Fibroblast of the aortic adventitia (primary cell): ENCODE measurements at regions not wholly inside any gene's neighbourhood (a gene's known extent, or its start where the extent isn't known, plus 50 kb on each side); places are given as distances from the start of the nearest gene placed in this dataset.

ENCODE experiments used
- DNase-seq: peaks from one replicate; pipeline ENCODE4 v3.0.0-alpha.2; 2010; ENCODE audit warnings: low read depth
- H3K4me3 ChIP-seq: 2 replicates; pipeline ENCODE4 v1.5.1; 2011; ENCODE audit warnings: low read depth, mild to moderate bottlenecking, control low read depth, low read length, moderate library complexity
- CTCF ChIP-seq: IDR thresholded peaks from 2 replicates; pipeline ENCODE4 v1.5.1; 2011; ENCODE audit warnings: mild to moderate bottlenecking, low read length, control low read depth, inconsistent platforms; ENCODE audit not compliant: insufficient read depth

GRCh38 chr12:98295681-98296080 lies 219.7 kb upstream of the TMPO start:
- no peak for DNase-seq
- H3K4me3 ChIP-seq: no peak overlapping the region
- no peak for TF ChIP-seq CTCF

GRCh38 chr12:98296462-98297079 lies 218.8 kb upstream of the TMPO start:
- TF ChIP-seq CTCF: no peak
- no peak overlapping the region for H3K4me3 ChIP-seq
- no peak for DNase-seq

GRCh38 chr12:98297538-98297937 lies 217.9 kb upstream of the TMPO start:
- DNase-seq: no peak
- no peak for TF ChIP-seq CTCF
- H3K4me3 ChIP-seq: no peak overlapping the region

GRCh38 chr12:98308141-98308540 lies 207.2 kb upstream of the TMPO start:
- no peak overlapping the region for H3K4me3 ChIP-seq
- DNase-seq: no peak
- no peak for TF ChIP-seq CTCF

GRCh38 chr12:98317939-98318899 lies 197.2 kb upstream of the TMPO start:
- TF ChIP-seq CTCF: no peak
- no peak for DNase-seq
- no peak overlapping the region for H3K4me3 ChIP-seq

- no peak for TF ChIP-seq CTCF
These were observed 195.5 kb upstream of the TMPO start for GRCh38 chr12:98319716-98320425.

More at GRCh38 chr12:98319716-98320425, 195.5 kb upstream of the TMPO start:
- DNase-seq: no peak
- no peak overlapping the region for H3K4me3 ChIP-seq
